ENCODE measurements at regions not wholly inside any gene's neighbourhood (a gene's known extent, or its start where the extent isn't known, plus 50 kb on each side); places are given as distances from the start of the nearest gene placed in this dataset.

DNA sequence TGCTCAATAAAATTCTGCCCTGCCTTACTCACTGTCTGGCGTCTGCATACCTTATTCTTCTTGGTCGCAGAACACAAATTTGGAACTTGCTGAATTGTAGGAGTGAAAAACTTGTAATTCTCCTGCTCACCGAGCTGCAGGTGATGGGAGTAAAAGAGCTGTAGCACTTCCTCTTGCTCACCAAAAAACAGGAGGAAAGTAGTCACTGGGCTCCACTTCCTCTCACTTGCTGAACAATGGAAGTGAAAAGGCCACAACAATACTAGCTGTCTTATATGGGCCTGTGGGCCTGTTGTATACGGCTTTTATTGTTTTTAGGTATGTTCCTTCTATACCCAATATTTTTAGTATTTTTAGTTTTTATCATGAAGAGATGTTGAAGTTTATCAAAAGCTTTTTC lies 978.7 kb downstream of the SLITRK5 start:
- ATAC-seq (no peak), FAIRE-seq (no peak), DNase-seq (ENCODE audit: extremely low read depth in 1 of 4, low spot score in 3 of 4) (no peak)
- in situ Hi-C loops (cut with MboI) = no loop called here
- Histone ChIP-seq H3K4me3 (no peak overlapping the region), H3K9ac (ENCODE audit: insufficient read depth in 1 of 2, low read depth in 2 of 2, low read length in 2 of 2) (no peak overlapping the region), H3K27me3 (ENCODE audit: control insufficient read depth in 2 of 2, insufficient read depth in 2 of 2, low read length in 2 of 2) (no peaks in the 10 kb centered on the region), H3K9me3 (replicated peaks; ENCODE audit: control insufficient read depth, insufficient read depth, low read depth, low read length) (no peaks in the 10 kb centered on the region), H3K79me2 (ENCODE audit: control insufficient read depth, insufficient read depth, low read length) (no peaks in the 10 kb centered on the region), H3K4me1 (replicated peaks in 1 of 2; ENCODE audit: control insufficient read depth in 2 of 2, insufficient read depth in 2 of 2, low read length in 2 of 2) (no peaks in the 10 kb centered on the region), H3K27ac (ENCODE audit: extremely low read depth, low read depth, low read length) (no peak overlapping the region), H2AFZ (ENCODE audit: low read depth, low read length) (no peak overlapping the region), H4K20me1 (replicated peaks; ENCODE audit: control insufficient read depth, insufficient read depth, low read length) (no peaks in the 10 kb centered on the region), H3K36me3 (ENCODE audit: control insufficient read depth, insufficient read depth, low read length) (no peaks in the 10 kb centered on the region), H3K9me1 (ENCODE audit: control insufficient read depth, insufficient read depth, low read length) (no peaks in the 10 kb centered on the region), H3K4me2 (ENCODE audit: insufficient read depth, low read length) (no peak overlapping the region)
- intact Hi-C loops (cut with micrococcal nuclease) = no loop called here
- WGBS (ENCODE audit: insufficient coverage, low coverage, missing lambda C conversion rate) = 0% methylated on average over 2 of the region's 4 CpGs
- POLR2A ChIA-PET = no interaction called here
- no peak for TF ChIP-seq POLR2H (tag; IDR thresholded peaks at IDR 0.05; ENCODE audit: low read depth)
- no peak for TF ChIP-seq EP400 (IDR thresholded peaks at IDR 0.05)
- TF ChIP-seq, protein P1, sequence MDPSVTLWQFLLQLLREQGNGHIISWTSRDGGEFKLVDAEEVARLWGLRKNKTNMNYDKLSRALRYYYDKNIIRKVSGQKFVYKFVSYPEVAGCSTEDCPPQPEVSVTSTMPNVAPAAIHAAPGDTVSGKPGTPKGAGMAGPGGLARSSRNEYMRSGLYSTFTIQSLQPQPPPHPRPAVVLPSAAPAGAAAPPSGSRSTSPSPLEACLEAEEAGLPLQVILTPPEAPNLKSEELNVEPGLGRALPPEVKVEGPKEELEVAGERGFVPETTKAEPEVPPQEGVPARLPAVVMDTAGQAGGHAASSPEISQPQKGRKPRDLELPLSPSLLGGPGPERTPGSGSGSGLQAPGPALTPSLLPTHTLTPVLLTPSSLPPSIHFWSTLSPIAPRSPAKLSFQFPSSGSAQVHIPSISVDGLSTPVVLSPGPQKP (CRISPR knock-in tag; IDR thresholded peaks at IDR 0.05) = no peak
- CTCF ChIA-PET (ENCODE audit: low intra/inter-chr PET ratio) = no interaction called here
- no TSS peak for BruUV-seq (replicated peaks)

DNA sequence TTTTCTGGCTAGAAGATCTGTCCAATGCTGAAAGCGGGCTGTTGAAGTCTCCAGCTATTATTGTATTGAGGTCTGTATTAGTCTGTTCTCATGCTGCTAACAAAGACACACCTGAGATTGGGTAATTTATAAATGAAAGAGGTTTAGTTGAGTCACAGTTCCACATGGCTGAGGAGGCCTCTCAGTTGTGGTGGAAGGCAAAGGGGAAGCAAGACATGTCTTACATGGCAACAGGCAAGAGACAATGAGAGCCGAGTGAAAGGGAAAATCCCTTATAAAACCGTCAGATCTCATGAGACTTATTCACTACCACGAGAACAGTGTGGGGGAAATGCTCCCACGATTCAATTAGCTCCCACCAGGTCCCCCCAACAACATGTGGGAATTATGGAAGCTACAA lies 980.4 kb downstream of the SLITRK5 start:
- Histone ChIP-seq H3K4me2 (ENCODE audit: insufficient read depth, low read length) (no peak overlapping the region), H3K27ac (ENCODE audit: extremely low read depth, low read depth, low read length) (no peak overlapping the region), H2AFZ (ENCODE audit: low read depth, low read length) (no peak overlapping the region), H3K9ac (ENCODE audit: insufficient read depth in 1 of 2, low read depth in 2 of 2, low read length in 2 of 2) (no peak overlapping the region), H3K9me3 (replicated peaks; ENCODE audit: control insufficient read depth, insufficient read depth, low read depth, low read length) (no peaks in the 10 kb centered on the region), H3K4me3 (no peak overlapping the region), H3K4me1 (replicated peaks in 1 of 2; ENCODE audit: control insufficient read depth in 2 of 2, insufficient read depth in 2 of 2, low read length in 2 of 2) (no peaks in the 10 kb centered on the region), H3K9me1 (ENCODE audit: control insufficient read depth, insufficient read depth, low read length) (no peaks in the 10 kb centered on the region), H3K27me3 (ENCODE audit: control insufficient read depth in 2 of 2, insufficient read depth in 2 of 2, low read length in 2 of 2) (no peaks in the 10 kb centered on the region), H3K79me2 (ENCODE audit: control insufficient read depth, insufficient read depth, low read length) (no peaks in the 10 kb centered on the region), H4K20me1 (replicated peaks; ENCODE audit: control insufficient read depth, insufficient read depth, low read length) (no peaks in the 10 kb centered on the region), H3K36me3 (ENCODE audit: control insufficient read depth, insufficient read depth, low read length) (no peaks in the 10 kb centered on the region)
- ChIA-PET POLR2A (no interaction called here), CTCF (ENCODE audit: low intra/inter-chr PET ratio) (no interaction called here)
- in situ Hi-C loops (cut with MboI) (no loop called here), intact Hi-C loops (cut with micrococcal nuclease) (no loop called here)
- DNase-seq (ENCODE audit: extremely low read depth in 1 of 4, low spot score in 3 of 4) = no peak
- WGBS (ENCODE audit: insufficient coverage, low coverage, missing lambda C conversion rate) = 0% methylated on average over 5 of the region's 5 CpGs
- TF ChIP-seq, protein P2, sequence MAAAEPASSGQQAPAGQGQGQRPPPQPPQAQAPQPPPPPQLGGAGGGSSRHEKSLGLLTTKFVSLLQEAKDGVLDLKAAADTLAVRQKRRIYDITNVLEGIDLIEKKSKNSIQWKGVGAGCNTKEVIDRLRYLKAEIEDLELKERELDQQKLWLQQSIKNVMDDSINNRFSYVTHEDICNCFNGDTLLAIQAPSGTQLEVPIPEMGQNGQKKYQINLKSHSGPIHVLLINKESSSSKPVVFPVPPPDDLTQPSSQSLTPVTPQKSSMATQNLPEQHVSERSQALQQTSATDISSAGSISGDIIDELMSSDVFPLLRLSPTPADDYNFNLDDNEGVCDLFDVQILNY (CRISPR knock-in tag; IDR thresholded peaks at IDR 0.05) = no peak
- TF ChIP-seq FOXA1 (IDR thresholded peaks at IDR 0.05; ENCODE audit: borderline replicate concordance) = no peak
- no peak for FAIRE-seq
- BruUV-seq (replicated peaks) = no TSS peak
- no peak for ATAC-seq

All from K562 (cell line).